ENCODE measurements at regions not wholly inside any gene's neighbourhood (a gene's known extent, or its start where the extent isn't known, plus 50 kb on each side); places are given as distances from the start of the nearest gene placed in this dataset.

- Histone ChIP-seq H3K4me3 (no peak overlapping the region), H3K4me1 (no peaks in the 10 kb centered on the region), H3K27me3 (no peaks in the 10 kb centered on the region), H3K9me3 (no peaks in the 10 kb centered on the region), H3K27ac (no peak overlapping the region), H3K36me3 (no peaks in the 10 kb centered on the region)
- TF ChIP-seq CTCF (IDR thresholded peaks at IDR 0.05 in 4 of 5, conservative IDR thresholded peaks at IDR 0.05 in 1 of 5) (no peak), POLR2A (IDR thresholded peaks at IDR 0.05) (no peak)
- intact Hi-C loops (cut with DNase I; ENCODE audit: low total_unique reads) (no loop called here), in situ Hi-C loops (cut with MboI; ENCODE audit: low sequenced_read_pairs in 4 of 4) (no loop called here)
- no peak for DNase-seq
- no peak for ATAC-seq
Observed at GRCh38 chr14:57025456-57025855, 215.2 kb upstream of the OTX2 start.

GRCh38 chr14:57022608-57023007 lies 212.3 kb upstream of the OTX2 start:
- TF ChIP-seq CTCF (IDR thresholded peaks at IDR 0.05 in 4 of 5, conservative IDR thresholded peaks at IDR 0.05 in 1 of 5) (no peak), POLR2A (IDR thresholded peaks at IDR 0.05) (no peak)
- no peak for ATAC-seq
- intact Hi-C loops (cut with DNase I; ENCODE audit: low total_unique reads), result no loop called here
- H3K27me3 ChIP-seq, result no peaks in the 10 kb centered on the region
- H3K4me1 ChIP-seq, result no peaks in the 10 kb centered on the region
- DNase-seq, result no peak
- H3K4me3 ChIP-seq, result no peak overlapping the region
- H3K9me3 ChIP-seq, result no peaks in the 10 kb centered on the region
- H3K36me3 ChIP-seq, result no peaks in the 10 kb centered on the region
- H3K27ac ChIP-seq, result no peak overlapping the region
- in situ Hi-C loops (cut with MboI; ENCODE audit: low sequenced_read_pairs in 4 of 4), result no loop called here

DNA sequence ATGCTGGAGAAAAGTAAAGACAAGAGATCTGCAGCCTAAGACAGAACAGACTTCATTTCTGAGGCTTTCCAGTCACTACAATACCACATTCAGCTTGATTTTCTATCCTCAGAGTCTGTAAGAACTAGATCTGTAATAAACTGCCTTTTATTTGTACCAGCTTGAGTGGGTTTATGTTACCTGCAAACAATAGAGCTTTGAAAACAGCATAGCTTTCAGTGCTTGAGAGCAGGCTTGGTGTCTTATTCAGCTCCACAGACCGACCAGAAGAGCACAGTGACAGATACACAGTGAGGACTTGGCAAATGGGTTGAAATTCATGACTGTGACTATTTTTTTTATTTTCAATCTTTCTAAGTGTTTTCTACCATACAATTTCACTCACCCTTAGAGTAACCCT lies 207.8 kb upstream of the OTX2 start:
- intact Hi-C loops (cut with DNase I; ENCODE audit: low total_unique reads) (no loop called here), in situ Hi-C loops (cut with MboI; ENCODE audit: low sequenced_read_pairs in 4 of 4) (no loop called here)
- DNase-seq (no peak), ATAC-seq (no peak)
- no peaks in the 10 kb centered on the region for H3K36me3 ChIP-seq
- no peak overlapping the region for H3K27ac ChIP-seq
- no peaks in the 10 kb centered on the region for H3K27me3 ChIP-seq
- no peak overlapping the region for H3K4me3 ChIP-seq
- H3K9me3 ChIP-seq, result no peaks in the 10 kb centered on the region
- TF ChIP-seq POLR2A (IDR thresholded peaks at IDR 0.05) (no peak), CTCF (IDR thresholded peaks at IDR 0.05 in 4 of 5, conservative IDR thresholded peaks at IDR 0.05 in 1 of 5) (no peak)
- H3K4me1 ChIP-seq, result no peaks in the 10 kb centered on the region

- in situ Hi-C loops (cut with MboI; ENCODE audit: low sequenced_read_pairs in 4 of 4), result no loop called here
- H3K27ac ChIP-seq, result no peak overlapping the region
- no peak for DNase-seq
- intact Hi-C loops (cut with DNase I; ENCODE audit: low total_unique reads), result no loop called here
- no peaks in the 10 kb centered on the region for H3K27me3 ChIP-seq
- no peaks in the 10 kb centered on the region for H3K4me1 ChIP-seq
- peak overlapping the region in 1 of 4 donors; percentile 25 for H3K4me3 ChIP-seq
- ATAC-seq, result no peak
- H3K9me3 ChIP-seq, result no peaks in the 10 kb centered on the region
- TF ChIP-seq POLR2A (IDR thresholded peaks at IDR 0.05) (no peak), CTCF (IDR thresholded peaks at IDR 0.05 in 4 of 5, conservative IDR thresholded peaks at IDR 0.05 in 1 of 5) (no peak)
- H3K36me3 ChIP-seq, result no peaks in the 10 kb centered on the region
Observed at GRCh38 chr14:57013987-57014386, 203.7 kb upstream of the OTX2 start.

Data from gastrocnemius medialis (tissue), 4 donors.